Posterior cingulate gyrus (tissue), 11 donors: ENCODE measurements at regions not wholly inside any gene's neighbourhood (a gene's known extent, or its start where the extent isn't known, plus 50 kb on each side); places are given as distances from the start of the nearest gene placed in this dataset.
"Not testable (repeated sequence)": the region's sequence is repeated elsewhere in the genome, so short reads cannot be mapped to it uniquely, and the experiment has no call there.

ENCODE experiments used
- DNase-seq, 10 donors: peaks; one replicate each; pipeline versions ENCODE4 v3.0.0 to v3.0.0-alpha.2; 2020 to 2021; ENCODE audit warnings: mixed read lengths in 3 of 10
- intact Hi-C: fragments of 100-400 bp; cut with DNase I; formaldehyde crosslinking; loops from one replicate; pipeline ENCODE4 v1.15.1; 2023

- DNase-seq, intact Hi-C loops: not testable (repeated sequence)
Measured at GRCh38 chr7:55743454-55743717, 119.2 kb downstream of the SEPTIN14 start.

GRCh38 chr7:55742651-55743453 lies 119.7 kb downstream of the SEPTIN14 start:
- DNase-seq, intact Hi-C loops: not testable (repeated sequence)

DNA sequence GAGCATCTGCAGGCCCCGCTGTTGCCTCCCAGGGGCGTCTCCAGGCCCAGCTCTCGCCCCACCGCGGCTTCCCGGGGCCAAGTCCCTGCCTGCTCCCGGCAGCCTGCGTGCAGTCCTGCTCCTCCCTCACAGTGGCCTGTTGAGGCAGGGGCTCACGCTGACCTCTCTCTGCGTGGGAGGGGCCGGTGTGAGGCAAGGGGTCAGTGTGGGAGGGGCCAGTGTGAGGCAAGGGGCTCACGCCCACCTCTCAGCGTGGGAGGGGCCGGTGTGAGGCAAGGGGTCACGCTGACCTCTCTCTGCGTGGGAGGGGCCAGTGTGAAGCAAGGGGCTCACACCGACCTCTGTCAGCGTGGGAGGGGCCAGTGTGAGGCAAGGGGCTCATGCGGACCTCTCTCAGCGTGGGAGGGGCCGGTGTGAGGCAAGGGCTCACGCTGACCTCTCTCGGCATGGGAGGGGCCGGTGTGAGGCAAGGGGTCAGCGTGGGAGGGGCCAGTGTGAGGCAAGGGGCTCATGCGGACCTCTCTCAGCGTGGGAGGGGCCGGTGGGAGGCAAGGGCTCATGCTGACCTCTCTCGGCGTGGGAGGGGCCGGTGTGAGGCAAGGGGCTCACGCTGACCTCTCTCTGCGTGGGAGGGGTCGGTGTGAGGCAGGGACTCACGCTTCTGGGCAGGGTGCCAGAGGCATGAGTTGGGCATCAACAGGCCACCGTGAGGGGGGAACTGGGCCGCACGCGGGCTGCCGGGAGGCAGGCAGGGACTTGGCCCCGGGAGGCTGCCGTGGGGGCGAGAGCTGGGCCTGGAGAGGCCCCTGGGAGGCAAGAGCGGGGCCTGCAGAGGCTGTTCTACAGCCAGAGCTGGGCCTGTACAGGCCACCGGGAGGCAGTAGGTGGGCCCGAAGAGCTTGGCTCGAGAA lies 120.6 kb downstream of the SEPTIN14 start:
- intact Hi-C loops: not testable (repeated sequence)

DNA sequence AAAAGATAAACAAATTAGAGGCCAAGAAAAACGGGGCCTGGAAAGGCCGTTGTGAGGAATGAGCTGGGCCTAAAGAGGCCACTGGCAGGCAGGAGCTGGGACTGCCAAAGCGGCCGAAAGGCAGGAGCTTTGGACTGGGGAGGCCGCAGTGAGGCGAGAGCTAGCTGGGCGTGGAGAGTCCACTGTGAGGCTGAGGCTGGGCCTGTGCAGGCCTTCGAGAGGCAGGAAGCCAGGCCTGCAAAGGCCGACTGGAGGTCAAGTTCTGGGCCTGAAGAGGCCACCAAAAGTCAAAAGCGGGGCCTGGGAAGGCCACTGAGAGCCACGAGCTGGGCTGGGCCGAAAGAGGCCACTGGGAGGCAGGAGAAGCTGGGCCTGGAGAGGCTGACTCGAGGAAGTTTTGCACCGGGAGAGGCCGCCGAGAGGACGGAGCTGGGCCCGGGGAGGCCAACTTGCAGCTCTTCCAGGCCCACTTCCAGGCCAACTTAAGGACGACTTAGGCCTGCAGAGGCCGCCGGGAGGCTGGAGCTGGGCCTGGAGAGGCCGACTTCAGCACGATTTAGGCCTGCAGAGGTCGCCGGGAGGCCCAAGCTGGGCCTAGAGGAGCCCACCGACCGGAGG lies 121.8 kb downstream of the SEPTIN14 start:
- intact Hi-C loops: not testable (repeated sequence)
- DNase-seq: peak in 1 of 10 donors; percentile 81

More for the DNA sequence above, 120.6 kb downstream of the SEPTIN14 start:
- DNase-seq: not testable (repeated sequence)

GRCh38 chr7:55740053-55740452 lies 122.5 kb downstream of the SEPTIN14 start:
- DNase-seq, intact Hi-C loops: not testable (repeated sequence)

- intact Hi-C loops, DNase-seq: not testable (repeated sequence)
Measured at GRCh38 chr7:55736641-55737221, 125.8 kb downstream of the SEPTIN14 start.

GRCh38 chr7:55733241-55734140 lies 129.1 kb downstream of the SEPTIN14 start:
- no peak for DNase-seq

GRCh38 chr7:55731931-55732330 lies 130.6 kb downstream of the SEPTIN14 start:
- DNase-seq: no peak
- intact Hi-C loops: no loop called here

More at GRCh38 chr7:55733241-55734140, 129.1 kb downstream of the SEPTIN14 start:
- intact Hi-C loops: no loop called here

GRCh38 chr7:55730197-55730596 lies 132.4 kb downstream of the SEPTIN14 start:
- intact Hi-C loops: no loop called here
- no peak for DNase-seq

- DNase-seq: no peak
- intact Hi-C loops: no loop called here
Measured at GRCh38 chr7:55723621-55723941, 139.0 kb downstream of the SEPTIN14 start.

- intact Hi-C loops, DNase-seq: not testable (repeated sequence)
Measured at GRCh38 chr7:55722874-55723620, 139.5 kb downstream of the SEPTIN14 start.

GRCh38 chr7:55721004-55721403 lies 141.5 kb downstream of the SEPTIN14 start:
- DNase-seq, intact Hi-C loops: not testable (repeated sequence)

DNA sequence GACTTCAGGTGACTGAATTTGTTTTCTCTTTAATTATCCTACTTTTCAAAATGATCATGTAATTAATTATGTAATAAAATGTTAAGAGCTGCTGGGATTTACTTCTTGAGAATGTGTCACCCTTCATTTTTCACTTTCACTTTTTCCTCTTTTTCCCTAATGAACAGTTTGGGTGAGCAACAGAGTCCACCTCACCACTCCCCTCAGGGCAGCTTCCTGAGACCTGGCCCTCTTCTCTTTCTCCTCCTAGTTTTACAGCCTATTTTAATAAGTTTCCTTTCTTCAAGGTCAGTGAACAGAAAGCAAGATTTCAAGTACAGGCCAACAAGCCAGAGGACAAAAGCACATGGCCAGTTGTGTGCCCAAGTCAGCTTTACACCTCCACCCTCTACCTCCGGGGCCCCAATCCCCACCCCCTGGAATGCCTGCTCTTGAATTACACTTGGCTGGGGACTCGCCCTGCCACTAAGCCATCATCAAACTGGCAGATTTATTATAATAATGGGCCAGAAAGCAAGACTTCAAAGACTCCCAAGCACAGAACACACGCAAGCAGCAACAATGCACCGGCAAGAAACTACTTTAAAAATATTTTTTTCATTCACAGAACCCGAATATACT lies 143.1 kb upstream of the VOPP1 start:
- DNase-seq, intact Hi-C loops: not testable (repeated sequence)

- intact Hi-C loops, DNase-seq: not testable (repeated sequence)
Measured at GRCh38 chr7:55714370-55714769, 142.1 kb upstream of the VOPP1 start.

GRCh38 chr7:55710312-55710711 lies 138.0 kb upstream of the VOPP1 start:
- DNase-seq, intact Hi-C loops: not testable (repeated sequence)

DNA sequence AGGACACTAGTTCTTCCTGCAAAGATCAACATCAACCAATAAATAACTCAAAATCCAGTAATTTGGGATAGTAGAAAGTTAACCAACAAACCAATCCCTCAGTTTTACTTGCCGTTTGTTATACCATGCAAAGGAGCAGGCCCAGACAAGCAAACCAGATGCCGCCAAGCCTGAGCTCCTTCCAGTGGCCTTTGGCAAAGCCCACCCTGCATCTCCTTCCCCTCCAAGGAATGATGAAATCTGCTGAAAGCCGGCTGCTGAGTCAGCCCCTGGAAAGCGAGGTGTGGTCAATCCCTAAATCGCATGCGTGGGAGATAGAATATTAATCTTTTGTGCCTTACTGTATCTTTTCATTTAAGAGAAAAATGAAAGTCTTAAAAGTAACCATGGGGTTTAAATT lies 135.7 kb upstream of the VOPP1 start:
- intact Hi-C loops, DNase-seq: not testable (repeated sequence)

GRCh38 chr7:55707410-55707809 lies 135.1 kb upstream of the VOPP1 start:
- intact Hi-C loops, DNase-seq: not testable (repeated sequence)

DNA sequence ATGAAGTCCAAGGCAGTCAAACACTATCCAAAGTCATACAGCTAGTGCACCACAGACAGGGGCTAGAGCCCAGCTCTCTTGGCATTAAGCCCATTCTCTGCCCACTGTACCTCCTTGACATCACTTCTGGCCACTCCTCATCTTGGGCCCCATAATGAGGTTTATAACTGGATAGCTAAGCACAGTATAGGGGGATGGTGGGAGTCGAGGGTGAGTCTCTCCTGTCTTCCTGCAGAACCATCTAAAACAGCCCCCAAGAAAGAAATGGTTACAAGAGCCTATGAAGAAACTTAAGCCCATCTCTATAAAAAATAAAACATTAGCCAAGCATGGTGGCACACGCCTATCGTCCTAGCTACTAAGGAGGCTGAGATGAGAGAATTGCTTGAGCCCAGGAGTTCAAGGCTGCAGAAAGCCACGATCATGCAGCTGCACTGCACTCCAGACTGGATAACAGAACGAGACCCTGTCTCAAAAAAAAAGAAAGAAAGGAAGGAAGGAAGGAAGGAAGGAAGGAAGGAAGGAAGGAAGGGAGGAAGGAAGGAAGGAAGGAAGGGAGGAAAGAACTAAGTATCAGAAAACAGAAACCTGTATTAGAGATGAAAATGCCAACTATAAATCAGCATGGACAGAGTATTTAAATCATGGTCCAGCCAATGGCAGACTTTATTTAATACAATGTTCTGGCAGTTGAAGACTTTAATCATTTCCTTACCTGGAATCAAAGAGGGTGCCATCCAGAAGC lies 134.3 kb upstream of the VOPP1 start:
- intact Hi-C loops, DNase-seq: not testable (repeated sequence)
